D721Med (cell line): ENCODE measurements at regions not wholly inside any gene's neighbourhood (a gene's known extent, or its start where the extent isn't known, plus 50 kb on each side); places are given as distances from the start of the nearest gene placed in this dataset.
"Not testable (repeated sequence)": the region's sequence is repeated elsewhere in the genome, so short reads cannot be mapped to it uniquely, and the experiment has no call there.

Experiments used
- DNase-seq: peaks from one replicate; pipeline ENCODE4 v3.0.0; 2011; ENCODE audit warnings: low spot score; ENCODE audit not compliant: insufficient read length
- FAIRE-seq: peaks from 2 replicates; lab custom pipeline; 2011; peaks lifted over from hg19 to GRCh38; lab: Jason Lieb, UNC
- TF ChIP-seq, protein P1 (sequence below): IDR thresholded peaks from 2 replicates; pipeline ENCODE4 v1.5.1; 2012; ENCODE audit warnings: mild to moderate bottlenecking, control low read depth; ENCODE audit not compliant: insufficient read depth; ENCODE audit errors: missing control alignments

DNA sequence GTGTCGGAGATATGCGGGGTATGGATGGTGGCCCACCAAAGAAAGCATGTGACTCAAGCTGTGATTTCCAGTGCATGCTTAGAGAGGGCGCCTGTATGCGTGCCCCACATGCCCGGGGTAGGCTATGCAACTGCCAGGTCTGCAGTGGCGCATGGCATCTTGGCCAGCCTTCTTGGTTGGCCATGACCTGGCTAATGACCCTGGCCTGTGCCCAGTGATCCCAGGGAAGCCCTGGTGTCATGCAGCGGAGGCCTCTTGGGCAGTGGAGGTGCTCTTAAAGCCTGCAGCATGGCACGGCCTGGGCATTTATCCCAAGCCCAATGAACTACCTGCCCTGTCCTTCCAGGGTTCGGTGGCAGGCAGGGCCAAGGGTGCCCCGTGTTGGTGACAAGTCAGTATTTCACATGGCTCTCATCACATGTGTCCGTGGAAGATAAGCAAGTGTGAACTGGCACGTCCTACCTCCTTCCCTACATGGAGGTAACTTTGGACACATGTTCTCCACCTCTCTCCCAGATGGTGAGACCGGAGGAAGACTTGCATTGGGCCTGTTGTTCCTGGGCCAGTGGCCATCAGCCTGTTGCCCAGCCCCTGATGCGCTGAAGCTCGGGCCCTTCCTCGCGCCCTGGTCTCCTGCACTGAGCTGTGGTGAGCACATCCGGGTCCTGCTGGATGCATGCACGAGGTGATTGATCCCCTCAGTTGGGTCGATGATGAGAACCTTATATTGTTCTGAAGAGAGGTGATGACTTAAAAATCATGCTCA, 192.0 kb downstream of the UBE3A start:
- FAIRE-seq, result no peak
- peak; percentile 9 for DNase-seq
- TF ChIP-seq, protein P1, sequence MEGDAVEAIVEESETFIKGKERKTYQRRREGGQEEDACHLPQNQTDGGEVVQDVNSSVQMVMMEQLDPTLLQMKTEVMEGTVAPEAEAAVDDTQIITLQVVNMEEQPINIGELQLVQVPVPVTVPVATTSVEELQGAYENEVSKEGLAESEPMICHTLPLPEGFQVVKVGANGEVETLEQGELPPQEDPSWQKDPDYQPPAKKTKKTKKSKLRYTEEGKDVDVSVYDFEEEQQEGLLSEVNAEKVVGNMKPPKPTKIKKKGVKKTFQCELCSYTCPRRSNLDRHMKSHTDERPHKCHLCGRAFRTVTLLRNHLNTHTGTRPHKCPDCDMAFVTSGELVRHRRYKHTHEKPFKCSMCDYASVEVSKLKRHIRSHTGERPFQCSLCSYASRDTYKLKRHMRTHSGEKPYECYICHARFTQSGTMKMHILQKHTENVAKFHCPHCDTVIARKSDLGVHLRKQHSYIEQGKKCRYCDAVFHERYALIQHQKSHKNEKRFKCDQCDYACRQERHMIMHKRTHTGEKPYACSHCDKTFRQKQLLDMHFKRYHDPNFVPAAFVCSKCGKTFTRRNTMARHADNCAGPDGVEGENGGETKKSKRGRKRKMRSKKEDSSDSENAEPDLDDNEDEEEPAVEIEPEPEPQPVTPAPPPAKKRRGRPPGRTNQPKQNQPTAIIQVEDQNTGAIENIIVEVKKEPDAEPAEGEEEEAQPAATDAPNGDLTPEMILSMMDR, result no peak

DNA sequence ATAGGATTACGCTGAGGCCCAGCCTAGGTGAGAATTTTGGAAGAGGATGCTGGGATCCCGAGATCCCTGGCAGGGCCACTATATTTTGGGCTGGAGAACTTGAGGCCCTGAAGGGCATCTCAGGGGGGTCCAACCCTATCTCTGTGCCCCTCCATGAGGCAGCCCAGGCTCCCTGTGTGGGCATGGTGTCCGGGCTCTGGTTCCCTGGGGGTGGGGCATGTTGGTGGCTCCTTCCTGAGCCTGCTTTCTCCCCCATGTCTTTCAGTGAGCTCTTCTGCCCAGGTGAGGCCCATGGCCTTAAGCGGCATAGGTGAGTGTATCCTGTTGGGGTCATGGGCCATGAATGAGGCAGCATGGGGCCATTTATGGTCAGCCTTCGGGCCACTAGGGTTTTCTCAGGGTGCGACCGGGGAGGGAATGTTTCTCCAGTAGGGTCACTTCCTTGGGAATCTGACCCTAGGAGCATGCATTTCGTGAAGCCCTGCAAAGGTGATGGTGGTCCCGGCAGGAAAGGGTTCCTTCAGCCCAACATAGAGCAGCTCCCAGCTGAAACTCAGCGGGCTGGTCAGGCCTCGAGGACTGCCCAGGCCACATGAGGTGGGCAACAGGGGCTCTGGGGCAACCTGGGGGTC, 191.3 kb downstream of the UBE3A start:
- no peak for FAIRE-seq
- TF ChIP-seq, protein P1, result no peak
- peak; percentile 3 for DNase-seq

DNA sequence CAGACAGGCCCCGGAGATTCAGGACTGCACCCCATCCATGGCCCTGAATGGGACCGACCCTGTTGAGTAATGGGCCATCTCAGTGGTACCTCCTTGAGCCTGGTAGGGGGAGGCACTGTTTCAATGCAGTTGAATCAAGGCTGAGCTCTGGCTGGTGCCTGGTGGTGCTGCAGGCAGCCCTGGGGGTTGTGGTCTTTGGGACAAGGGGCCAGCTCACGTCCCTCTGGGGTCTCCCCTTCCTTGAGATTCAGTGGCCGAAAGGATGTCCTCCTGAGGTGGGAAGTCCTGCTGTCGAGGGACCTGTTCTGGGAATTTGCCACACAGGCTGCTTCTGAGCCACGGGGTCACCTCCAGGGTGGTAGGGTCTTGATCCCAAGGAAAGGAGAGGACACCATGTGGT, 190.7 kb downstream of the UBE3A start:
- DNase-seq, FAIRE-seq: not testable (repeated sequence)

DNA sequence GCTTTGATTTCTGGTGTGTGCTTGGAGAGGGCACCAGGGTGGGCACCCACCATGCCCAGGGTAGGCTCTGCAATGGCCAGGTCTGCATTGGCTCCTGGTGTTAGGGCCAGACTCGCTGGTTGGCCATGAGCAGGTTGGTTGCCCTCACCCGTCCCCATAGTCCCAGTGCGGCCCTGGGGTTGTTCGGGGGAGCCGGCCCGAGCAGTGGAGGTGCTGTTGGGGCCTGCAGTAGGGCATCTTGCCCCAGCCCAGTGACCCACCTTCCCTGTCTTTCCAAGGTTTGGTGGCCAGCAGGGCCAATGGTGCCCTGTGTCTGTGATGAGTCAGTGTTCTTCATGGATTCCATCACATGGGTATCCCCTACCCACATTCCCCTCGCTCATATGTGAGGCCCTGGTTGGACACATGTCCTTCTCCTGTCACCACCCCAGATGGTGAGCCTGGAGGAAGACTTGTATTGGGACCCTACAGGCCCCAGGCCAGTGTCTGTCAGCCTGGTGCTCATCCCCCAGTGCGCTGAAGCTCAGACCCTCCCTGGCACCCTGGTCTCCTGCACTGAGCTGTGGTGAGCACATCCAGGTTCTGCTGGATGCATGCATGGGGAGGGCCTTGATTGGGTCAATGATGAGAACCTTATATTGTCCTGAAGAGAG, 190.1 kb downstream of the UBE3A start:
- peak; percentile 5 for DNase-seq
- no peak for FAIRE-seq
- TF ChIP-seq, protein P1, result no peak

DNA sequence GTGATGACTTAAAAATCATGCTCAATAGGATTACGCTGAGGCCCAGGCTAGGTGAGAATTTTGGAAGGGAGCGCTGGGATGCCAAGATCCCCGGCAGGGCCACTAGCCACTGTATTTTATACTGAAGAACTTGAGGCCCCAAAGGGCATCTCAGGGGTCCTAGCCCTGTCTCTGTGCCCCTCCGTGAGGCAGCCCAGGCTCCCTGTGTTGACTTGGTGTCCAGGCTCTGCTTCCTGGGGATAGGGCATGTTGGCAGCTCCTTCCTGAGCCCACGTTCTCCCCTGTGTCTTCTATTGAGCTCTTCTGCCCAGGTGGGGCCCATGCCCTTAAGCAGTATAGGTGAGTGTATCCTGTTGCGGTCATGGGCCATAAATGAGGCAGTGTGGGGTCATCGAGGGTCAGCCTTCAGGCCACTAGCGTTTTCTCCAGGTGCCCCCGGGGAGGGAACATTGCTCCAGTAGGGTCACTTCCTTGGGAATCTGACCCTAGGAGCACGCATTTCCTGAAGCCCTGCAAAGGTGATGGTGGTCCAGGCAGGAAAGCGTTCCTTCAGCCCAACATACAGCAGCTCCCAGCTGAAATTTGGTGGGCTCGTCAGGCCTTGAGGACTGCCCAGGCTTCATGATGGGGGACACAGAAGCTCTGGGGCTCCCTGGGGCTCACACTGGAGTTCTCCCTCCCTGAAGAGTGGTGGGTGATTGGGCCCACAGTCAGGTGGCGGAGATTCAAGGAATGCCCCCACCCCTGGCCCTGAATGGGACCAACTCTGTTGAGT, 189.4 kb downstream of the UBE3A start:
- FAIRE-seq, result no peak
- DNase-seq, result peak; percentile 7
- TF ChIP-seq, protein P1, result no peak

DNA sequence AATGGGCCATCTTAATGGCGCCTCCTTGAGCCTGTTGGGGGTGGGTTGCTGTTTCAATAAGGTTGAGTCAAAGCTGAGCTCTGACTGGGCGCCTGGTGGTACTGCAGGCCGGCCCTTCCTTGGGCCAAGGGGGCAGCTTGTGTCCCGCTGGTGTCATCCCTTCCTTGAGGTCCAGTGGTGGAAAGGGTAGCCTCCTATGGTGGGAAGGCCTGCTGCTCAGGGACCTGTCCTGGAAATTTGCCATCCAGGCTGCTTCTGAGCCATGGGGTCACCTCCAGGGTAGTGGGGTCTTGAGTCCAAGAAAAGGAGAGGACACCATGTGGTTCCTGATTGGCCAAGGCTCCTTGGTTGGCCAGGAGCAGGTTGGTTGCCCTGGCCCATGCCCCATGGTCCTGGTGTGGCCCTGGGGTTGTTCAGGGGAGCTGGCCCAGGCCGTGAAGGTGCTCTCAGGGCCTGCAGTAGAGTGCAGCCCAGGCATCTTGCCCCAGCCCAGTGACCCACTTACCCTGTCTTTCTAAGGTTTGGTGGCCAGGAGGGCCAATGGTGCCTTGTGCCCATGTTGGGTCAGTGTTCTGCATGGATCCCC, 188.7 kb downstream of the UBE3A start:
- DNase-seq, result no peak
- TF ChIP-seq, protein P1, result no peak

DNA sequence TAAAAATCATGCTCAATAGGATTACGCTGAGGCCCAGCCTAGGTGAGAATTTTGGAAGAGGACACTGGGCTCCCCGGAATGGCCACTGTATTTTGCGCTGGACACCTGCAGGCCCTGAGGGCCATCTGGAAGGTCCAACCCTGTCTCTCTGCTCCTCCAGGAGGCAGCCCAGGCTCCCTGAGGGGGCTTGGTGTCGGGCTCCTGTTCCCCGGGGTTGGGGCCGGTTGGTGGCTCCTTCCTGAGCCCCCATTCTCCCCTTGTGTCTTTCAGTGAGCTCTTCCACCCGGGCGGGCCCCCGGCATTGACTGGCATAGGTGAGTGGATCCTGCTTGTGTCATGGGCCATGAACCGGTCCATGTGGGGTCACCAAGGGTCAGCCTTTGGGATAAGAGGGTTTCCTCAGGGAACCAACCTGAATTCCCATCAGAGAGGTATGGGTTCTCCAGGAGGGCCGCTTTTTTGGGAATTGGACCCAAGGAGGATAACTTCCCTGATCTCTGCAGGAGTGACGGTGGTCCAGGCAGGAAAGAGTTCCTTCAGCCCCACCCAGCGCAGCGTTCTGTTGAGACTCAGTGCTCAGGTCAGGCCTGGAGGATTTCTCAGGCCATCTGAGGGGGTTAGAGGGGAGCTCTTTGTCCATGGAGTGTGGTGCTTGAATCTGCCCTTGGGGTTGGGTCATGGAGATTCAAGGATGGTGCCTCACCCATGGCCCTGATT, 187.8 kb downstream of the UBE3A start:
- TF ChIP-seq, protein P1, result no peak
- no peak for DNase-seq
- no peak for FAIRE-seq

More for the DNA sequence above, 188.7 kb downstream of the UBE3A start:
- FAIRE-seq, result no peak
